Stimulated activated CD8-positive, alpha-beta memory T cell treated with anti-CD3 and anti-CD28 coated beads, Interleukin-12 subunit alpha, Interleukin-12 subunit beta, amount 100 ng/mL, for 4 hours (primary cell): ENCODE measurements at regions not wholly inside any gene's neighbourhood (a gene's known extent, or its start where the extent isn't known, plus 50 kb on each side); places are given as distances from the start of the nearest gene placed in this dataset.
"Not testable (repeated sequence)": the region's sequence is repeated elsewhere in the genome, so short reads cannot be mapped to it uniquely, and the experiment has no call there.

Experiments used
- DNase-seq: peaks from one replicate; pipeline ENCODE4 v3.0.0-alpha.2; 2020; ENCODE audit warnings: low read depth

DNA sequence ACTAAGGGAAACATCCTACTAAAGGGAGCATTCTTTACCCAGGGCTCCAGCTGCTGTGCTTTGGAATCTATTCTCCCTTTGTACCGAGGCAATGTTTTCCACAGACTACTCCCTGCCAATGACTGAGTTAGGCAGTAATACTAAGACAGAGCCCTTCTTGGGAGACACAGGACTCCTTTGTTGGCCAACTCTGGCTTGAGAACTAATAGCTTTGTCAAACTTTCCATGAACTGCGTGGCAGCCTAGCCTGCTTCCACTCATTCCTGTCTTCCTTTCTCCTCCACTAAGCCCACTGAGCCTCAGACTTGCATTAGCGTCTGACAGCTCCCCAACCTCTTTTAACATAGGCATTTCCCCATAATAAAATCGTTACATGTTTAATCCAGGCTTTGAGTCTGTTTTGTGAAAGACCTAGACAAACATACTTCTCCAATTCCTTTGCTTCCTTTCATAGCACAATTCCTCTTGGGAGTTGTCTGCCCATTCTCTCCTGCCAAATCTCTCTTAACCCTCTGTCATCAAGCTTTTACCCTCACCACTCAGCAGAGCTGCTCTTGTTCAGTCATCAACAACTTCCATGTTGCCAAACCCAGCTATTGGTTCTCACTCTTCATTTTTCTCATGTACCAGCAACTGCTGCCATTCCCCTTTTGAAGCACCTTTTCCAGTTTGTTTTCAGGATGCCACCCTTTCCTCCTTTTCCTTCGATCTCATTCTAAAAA lies 300.3 kb upstream of the IGFBP7 start:
- no peak for DNase-seq

DNA sequence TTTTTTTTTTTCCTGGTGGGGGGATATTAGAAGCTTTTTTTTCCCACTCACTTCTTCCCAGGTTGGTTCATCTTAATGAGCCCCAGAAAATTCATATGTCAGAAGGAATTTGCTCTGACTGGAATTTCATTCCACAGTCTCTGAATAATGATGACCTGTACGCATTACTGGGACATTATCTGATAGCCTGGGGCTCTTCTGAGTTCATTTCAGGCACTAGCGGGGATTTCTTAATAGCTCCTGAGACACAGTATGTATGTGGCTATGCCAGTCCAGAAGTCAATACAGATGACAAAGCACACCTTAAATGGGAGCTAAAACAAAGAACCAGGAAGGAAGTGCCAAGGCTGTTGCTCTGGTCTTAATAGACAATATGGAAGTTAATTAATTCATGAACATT lies 295.2 kb upstream of the IGFBP7 start:
- DNase-seq, result no peak

DNA sequence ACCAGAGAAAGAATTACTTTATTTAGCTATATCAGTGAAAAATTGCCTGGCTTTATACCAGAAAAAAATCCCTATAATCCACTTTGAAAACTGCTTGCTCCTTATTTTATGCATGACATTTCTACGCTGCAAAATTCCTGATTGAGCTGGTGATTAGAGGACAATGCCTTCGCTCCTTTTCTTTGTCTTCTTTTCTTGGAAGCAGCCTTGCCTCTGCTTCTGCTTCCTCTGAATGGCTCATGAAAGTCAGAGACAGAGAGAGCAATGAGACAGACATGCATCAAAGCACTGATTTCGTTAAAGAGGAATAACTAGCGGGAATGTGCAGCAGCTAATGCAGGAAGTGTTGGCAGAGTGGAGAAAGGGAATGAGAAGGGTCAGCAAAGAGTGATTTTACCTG lies 294.3 kb upstream of the IGFBP7 start:
- no peak for DNase-seq

DNA sequence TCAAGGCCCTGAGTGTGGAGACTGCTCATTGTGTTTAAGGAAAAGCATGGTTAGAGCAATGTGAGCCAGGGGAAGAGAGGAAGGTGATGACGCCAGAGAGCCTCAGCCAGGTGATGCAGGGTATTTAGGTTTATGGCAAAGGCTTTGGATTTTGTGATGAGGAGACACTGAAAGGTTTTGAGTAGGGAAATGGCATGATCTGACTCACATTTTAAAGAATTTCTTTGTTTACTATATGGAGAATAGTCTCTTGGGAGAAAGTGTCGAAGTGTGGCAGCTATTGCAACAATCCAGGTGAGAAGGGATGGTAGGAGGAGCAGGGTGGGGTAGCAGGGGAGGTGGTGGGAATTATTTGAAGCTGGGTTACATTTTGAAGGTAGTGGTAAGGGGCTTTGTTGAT lies 293.4 kb upstream of the IGFBP7 start:
- no peak for DNase-seq

DNA sequence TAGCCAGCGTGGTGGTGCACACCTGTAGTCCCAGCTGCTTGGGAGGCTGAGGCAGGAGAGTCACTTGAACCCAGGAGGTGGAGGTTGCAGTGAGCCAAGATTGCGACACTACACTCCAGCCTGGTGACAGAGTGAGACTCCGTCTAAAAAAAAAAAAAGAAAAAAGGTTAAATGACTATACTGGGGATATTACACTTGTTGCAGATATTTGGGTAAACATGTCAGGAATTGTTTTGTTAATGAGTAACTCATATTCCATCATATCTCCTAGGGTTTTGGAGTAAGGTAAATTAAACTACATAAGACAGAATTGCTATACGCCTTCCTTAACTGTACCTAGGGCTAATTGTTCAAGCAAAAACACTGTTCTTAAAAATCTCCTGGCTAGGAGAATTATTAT lies 291.4 kb upstream of the IGFBP7 start:
- DNase-seq, result no peak

DNA sequence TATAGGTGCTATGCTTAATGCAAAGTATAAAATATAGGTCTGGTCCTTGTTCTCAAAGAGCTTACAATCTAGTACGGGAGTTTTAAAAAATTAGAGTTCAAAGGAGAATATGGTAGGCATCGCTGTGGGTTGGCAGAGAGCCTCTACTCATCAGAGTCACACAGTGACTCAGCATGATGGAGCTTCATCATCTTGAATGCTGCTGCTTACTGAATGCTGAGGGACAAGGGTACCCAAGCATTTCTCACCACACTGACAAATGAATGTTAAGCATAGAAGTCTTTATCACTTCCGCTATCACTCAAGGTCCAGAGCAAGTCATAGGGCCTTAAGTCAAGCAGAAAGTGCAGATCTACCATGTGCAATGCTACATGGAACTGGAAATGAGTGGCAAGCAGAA lies 268.6 kb upstream of the IGFBP7 start:
- DNase-seq, result no peak

DNA sequence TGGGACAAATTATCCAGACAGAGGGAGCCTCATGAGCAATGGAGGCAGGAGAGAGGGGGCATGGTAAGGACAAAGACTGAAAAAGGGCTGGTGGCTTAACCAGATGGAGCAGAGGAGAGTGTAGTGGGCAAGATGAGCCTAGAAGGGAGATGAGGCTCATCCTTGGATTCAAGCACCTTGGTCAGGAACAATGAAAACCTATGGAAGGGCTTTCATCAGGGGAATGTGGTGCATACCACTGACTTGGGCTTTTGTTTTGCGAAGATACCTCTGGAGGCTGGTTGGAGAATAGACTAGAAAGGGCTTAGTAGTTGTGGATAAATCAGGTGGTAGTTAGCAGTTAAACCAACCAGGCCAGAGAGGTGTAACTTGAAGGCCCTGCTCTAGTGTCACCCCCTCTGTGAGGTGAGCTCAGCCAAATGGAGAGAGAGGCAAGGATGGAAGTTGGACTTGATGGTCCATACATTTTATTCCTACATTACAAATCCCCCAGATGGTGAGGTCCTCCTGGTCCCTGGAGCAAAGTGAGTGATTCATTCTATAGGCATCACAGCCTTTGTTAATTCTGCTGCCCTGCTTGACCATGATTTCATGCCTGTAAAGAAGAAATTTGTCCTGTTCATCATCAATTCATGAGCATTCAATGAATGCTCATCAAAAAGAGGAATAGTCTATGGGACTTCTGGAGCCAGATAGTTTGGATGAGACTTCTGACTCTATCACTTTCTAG lies 264.8 kb upstream of the IGFBP7 start:
- DNase-seq, result no peak

DNA sequence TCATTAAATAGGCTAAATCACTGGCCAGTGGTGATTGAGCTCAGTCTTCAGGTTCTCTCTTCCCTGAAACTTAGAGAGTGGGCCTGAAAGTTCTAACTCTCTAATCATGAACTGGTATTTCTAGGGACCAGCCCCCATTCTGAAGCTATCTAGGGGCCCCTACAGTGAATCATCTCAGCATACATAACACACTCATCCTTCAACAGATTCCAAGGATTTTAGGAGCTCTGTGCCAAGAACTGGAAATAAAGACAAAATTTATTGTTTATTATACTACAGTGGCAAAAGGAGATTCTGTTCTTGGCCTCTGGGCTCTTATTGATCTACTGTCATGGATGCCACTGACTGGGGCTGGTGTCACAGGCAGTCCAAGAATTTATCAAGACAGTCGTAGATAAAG lies 263.8 kb upstream of the IGFBP7 start:
- no peak for DNase-seq

DNA sequence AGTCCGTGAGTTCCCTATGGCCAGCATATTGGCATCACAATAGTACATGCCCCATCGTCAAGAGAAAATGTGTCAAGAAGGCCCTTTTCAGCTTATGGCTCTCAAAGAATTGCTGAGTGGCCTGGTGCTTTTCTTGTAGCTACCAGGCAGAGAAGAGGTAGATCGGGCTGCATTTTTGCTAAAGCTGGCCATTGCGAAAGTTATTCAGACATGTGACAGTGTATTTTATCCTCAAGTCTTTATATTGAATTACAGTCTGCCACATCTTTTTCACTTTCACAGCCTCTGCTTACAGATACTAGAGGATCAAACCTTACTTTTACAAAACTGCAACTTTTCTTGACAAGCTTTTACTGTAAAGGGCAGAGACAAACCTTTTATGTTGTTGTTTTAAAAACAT lies 261.5 kb upstream of the IGFBP7 start:
- DNase-seq, result no peak

DNA sequence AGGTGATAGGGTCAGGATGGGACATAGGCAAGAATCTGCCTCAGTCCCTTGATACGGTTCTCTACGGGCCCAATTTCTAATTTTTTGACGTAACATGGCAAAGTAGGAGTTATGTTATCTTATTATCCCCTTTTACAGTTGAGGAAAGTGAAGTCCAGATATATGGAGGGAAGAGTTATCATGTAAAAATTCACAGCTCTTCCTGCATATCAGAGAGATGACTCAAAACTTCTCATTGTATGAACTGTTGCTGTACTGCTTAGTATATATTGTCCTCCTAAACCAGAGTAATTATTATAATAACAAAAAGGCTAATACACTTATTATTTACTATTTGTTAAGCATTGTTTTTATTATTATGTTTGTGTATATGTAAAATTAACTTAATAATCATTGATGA lies 260.5 kb upstream of the IGFBP7 start:
- DNase-seq, result no peak

DNA sequence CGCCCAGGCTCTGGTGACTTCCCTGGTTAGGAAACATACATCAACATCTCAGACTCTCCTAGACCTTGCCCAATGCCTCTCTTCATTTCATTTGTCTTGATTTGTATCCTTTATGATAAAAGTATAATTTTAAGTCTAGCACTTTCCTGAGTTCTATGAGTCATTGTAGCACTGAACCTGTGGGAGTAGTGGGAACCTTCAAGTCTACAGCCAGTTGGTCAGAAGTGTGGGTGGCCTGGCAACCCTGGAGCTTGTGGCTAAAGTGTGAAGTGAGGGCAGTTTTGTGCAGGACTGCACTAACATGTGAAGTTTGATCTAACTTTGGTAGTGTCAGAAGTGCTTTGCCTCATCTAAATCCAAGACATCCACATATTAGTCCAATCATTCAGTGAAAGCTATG lies 259.3 kb upstream of the IGFBP7 start:
- DNase-seq, result no peak

DNA sequence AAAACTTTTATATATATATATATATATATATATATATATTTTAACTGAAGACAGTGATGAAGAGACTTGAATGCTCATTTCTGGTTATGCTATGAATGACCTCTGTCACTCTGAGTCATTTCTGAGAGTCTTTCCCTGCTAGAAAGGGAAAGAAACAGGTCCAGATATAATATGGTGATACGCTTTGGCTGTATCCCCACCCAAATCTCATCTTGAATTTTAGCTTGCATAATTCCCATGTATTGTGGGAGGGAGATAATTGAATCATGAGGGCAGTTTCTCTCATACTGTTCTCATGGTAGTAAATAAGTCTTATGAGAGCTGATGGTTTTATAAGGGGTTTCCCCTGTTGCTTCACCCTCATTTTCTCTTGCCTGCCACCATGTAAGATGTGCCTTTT lies 254.1 kb upstream of the IGFBP7 start:
- DNase-seq, result no peak

DNA sequence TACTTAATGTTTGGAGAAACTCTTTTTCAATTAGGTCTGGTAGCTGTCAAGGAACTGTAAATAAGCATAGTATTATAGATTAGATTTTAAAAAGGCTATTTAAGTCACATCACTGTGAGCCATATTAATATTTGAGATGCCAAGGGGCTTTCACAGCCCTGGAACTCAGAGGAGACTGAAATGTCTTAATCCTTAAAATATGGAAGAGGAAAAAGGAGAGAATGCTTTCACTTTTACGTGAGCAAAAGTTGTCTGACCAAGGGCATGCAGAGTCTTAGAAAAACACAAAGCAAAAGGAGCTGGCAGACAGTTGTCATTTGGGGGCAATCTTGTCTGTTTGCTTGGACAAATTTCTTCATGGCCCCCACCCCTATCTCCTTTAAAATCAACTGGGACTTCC lies 253.2 kb upstream of the IGFBP7 start:
- no peak for DNase-seq

DNA sequence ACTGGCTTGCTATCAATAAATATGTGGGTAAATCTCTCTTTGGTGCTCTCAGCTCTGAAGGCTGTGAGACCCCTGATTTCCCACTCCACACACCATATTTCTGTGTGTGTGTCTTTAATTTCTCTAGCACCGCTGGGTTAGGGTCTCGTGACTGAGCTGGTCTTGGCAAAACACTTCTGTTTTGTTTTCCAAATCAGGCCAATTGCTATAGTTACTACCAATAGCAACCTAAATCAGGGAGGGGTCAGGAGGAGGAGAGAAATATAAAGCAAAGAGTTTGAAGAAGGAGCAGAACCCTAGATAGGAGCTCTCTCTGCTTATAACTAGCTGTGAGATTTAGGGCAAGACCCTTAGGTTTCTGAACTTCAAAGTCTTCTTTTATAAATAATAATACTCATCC lies 250.5 kb upstream of the IGFBP7 start:
- no peak for DNase-seq

DNA sequence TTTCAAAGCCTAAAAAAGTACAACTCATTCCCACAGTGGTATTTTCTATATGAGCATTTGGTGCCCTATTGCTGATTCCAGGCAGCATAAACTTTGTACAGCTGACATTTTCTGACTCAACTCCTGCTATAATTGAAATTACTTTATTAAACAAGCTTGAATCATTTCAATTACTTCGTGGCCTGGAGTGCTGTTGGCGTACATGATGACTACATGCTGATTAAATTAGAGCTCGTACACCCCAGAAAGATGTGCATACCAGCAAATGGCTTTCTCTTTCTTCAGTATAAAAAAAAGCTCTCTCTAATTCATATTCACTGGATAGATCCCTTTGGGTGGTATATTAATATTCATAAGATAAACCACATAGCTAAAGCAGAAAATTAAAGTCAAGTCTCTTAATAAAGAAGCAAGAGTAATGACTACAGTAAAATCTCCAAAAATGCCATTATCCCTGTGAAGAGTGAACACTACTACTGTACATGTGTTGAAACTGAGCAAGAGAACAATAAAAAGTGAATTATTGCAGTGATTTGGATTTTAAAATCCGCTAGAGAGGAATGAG lies 245.0 kb upstream of the IGFBP7 start:
- DNase-seq, result no peak

DNA sequence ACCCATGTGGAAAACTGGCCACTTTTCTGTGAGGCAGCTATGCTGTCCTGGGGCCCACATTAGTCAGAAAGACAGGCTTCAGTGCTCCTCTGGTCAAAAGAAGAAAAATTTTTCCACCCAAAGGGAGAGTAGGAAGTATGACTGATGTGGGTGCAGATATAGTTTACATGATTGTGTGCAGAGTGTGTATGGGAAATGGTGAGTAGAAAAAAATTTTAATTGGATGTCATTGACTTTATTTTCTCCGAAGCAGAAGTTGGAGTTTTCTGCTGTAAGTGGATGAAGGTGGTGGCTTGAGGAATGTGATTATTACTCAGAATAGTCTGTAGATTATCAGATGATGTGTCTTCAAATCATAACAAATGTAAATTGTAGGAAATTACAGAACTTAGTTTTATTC lies 241.5 kb upstream of the IGFBP7 start:
- no peak for DNase-seq

DNA sequence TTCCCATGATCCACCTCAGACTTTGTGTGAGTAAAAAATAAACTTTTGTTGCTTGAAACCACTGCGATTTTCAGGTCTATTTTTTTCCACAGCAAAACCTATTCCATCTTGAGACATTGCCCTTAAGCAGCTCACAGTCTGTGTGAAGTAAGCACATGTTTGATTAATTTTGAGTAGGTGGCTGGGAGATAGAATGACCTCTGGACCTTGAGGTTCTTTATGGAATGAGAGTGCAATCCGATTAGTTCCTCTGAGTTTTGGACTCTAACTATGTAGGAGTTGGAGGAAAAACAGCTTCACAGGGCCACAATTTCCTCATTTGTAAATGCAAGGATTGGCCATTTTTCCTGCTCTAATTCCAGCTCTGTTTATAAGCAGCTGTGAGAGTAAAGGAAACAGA lies 234.1 kb upstream of the IGFBP7 start:
- no peak for DNase-seq

DNA sequence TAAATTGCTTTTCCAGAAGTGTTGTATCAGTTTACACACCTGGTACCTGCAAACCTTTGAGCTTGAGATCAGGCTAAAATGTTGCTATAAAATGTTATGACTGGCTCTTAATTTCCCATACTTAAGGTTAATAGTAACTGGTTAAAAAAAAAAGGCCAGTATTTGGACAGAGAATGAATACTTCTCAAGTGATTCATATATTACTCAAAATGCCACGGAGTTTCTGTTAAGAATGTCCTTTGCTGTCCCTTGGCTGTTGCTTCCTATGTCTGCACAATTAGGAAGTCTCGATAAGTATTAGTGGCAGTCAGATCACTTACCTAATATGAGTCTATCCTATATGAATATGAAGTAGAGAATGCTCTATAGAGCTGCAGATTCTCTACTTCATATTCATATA lies 232.2 kb upstream of the IGFBP7 start:
- DNase-seq, result no peak

DNA sequence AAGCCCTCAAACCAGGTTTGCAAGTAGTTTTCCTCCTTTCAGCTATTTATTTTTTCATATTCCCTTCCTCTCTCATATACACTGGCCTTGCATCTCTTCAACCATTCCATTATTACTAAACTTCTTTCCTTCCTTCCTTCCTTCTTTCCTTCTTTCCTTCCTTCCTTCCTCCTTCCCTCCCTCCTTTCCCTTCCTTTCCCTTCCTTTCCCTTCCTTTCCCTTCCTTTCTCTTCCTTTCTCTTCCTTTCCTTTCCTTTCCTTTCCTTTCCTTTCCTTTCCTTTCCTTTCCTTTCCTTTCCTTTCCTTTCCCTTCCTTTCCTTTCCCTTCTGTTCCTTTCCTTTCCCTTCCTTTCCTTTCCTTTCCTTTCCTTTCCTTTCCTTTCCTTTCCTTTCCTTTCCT lies 228.7 kb upstream of the IGFBP7 start:
- not testable (repeated sequence) for DNase-seq

DNA sequence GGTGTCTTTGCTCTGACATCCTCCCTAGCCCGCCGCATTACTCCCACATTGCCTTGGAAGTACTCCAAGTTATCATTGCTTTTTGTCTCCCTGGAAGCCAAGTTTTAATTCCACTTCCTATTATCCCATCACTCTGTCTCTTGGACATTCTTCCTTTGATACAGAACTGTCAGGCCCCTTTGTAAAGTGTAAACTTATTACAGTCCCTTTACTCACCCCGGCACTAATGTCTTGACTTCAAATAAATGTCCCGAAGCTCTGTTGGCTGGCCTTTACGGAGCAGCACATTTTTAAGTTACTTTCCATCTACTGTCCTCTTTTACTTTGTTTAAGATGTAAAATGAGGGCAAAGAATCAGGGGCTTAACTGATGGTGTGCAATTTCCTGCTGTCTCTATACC lies 223.5 kb upstream of the IGFBP7 start:
- DNase-seq, result no peak

DNA sequence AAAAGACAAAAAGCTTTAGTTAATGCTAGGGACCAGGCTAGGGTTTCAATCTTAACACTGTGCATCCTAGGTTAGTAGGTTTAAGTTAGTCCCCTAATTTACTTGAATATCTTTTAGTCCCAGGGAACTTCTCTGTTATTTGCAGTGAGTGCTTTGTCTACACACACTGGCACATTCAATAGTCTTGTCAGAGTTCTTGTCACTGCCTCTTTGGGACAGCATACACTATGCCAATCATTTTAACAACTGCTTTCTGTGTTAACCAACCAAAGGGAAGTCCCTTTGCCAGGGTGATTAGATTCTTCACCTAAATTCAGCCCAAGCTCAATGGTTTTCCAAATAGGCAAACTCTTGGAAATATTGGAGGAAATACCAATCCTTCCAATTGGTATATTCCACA lies 221.8 kb upstream of the IGFBP7 start:
- DNase-seq, result no peak

DNA sequence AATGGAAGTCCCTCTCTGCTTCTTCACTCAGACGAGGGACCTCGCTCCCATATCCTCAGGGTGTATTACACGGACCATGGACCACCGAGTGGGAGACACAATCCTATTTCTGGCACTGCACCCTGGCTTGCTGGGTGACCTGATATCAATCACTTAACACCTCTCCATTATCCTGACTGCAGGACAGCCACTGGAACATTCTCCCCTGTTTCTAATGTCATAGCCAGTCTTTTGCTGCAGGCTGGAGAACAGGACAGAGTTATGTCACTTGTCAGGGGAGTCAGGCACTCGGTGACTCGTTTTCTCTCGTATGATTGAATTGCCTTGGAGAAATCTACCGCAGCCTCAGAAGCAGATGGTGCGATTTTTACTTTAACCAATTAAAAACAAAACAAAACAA lies 219.1 kb upstream of the IGFBP7 start:
- DNase-seq, result no peak

DNA sequence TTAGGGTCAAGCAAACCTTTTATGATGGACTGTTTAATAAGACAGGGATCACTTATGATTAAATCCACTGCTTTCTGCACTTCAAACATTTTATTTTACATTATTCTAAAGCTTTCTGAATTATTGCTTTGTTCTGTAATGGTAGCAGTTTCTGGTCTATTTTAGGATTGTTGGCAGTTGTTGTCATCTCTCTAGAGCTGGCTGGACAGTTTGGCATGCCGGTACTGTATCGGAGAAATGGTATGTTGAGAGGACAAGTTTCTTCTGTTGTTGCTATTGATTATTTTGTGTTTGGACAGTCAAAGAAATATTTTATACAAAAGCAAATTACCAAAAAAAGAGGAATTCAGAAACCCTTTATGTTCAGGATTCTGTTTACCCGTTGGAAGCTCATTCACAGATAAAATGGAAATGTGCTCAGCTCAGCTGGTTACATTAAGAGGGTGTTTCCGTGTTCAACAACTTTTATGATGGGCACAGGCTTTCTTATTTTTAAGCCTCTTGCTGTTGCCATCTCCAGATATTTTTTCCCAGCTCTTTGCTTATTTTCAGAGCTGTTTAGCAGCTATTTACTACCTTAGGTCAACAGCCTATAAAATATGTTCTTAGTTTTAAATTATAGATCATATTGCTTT lies 214.6 kb upstream of the IGFBP7 start:
- no peak for DNase-seq
